GM23248 (cell line): ENCODE measurements at regions not wholly inside any gene's neighbourhood (a gene's known extent, or its start where the extent isn't known, plus 50 kb on each side); places are given as distances from the start of the nearest gene placed in this dataset.

ENCODE experiments used
- EZH2 ChIP-seq: fragments of 200-600 bp; sonication (generic); IDR thresholded peaks from 2 replicates; pipeline ENCODE4 v1.6.1; 2018; ENCODE audit warnings: antibody characterized with exemption, mild to moderate bottlenecking; ENCODE audit not compliant: insufficient read depth, poor library complexity, severe bottlenecking
- EZH2phosphoT487 ChIP-seq: fragments of 200-600 bp; sonication (generic); IDR thresholded peaks from 2 replicates; pipeline ENCODE4 v1.6.1; 2018; ENCODE audit warnings: antibody characterized with exemption, moderate library complexity, mild to moderate bottlenecking, low read depth; ENCODE audit not compliant: insufficient read depth

GRCh38 chr1:232534552-232535517, 95.1 kb downstream of the SIPA1L2 start:
- no peak for TF ChIP-seq EZH2phosphoT487
- no peak for TF ChIP-seq EZH2
